ENCODE measurements at regions not wholly inside any gene's neighbourhood (a gene's known extent, or its start where the extent isn't known, plus 50 kb on each side); places are given as distances from the start of the nearest gene placed in this dataset.

DNA sequence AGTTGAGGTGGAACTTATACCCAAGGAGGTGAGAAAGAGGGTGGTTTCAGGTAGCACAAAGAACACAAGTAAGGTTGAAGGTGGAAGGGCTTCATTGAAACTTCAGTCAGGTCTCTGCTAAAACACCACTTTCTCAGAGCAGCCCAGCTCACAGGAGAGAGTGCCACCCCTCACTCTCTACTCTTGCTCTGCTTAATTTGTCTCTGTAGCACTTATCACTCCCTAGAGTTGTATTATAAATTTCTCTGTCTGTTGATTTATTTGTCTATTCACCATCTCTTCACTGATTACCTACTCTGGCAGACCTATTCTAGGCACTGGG lies 353.8 kb upstream of the CNR1 start:
- no peak for TF ChIP-seq POLR2A (IDR thresholded peaks at IDR 0.05)
- no peak for TF ChIP-seq CTCF (IDR thresholded peaks at IDR 0.05)
